GM23338 (cell line): ENCODE measurements at regions not wholly inside any gene's neighbourhood (a gene's known extent, or its start where the extent isn't known, plus 50 kb on each side); places are given as distances from the start of the nearest gene placed in this dataset.

Experiments used
- ATAC-seq: fragments of 200-7000 bp; cut with Tn5 transposase; 3 replicates; pipeline ENCODE4 v1.9.1; 2020
- DNase-seq: peaks from one replicate; pipeline ENCODE4 v3.0.0-alpha.2; 2015; ENCODE audit warnings: low spot score
- H2AFZ ChIP-seq: fragments of 200-600 bp; sonication (generic); 2 replicates; pipeline ENCODE4 v1.8.0; 2016; ENCODE audit warnings: antibody characterized with exemption, mild to moderate bottlenecking, moderate library complexity
- H3F3A ChIP-seq: fragments of 200-600 bp; sonication (generic); replicated peaks from 2 replicates; pipeline ENCODE4 v1.8.0; 2017; ENCODE audit warnings: antibody characterized with exemption, mixed run types, low read depth
- H3K27ac ChIP-seq: fragments of 200-600 bp; sonication (generic); 2 replicates; pipeline ENCODE4 v1.6.1; 2016; ENCODE audit warnings: low read depth
- H3K27me3 ChIP-seq: fragments of 200-600 bp; sonication (generic); 2 replicates; pipeline ENCODE4 v1.8.0; 2016; ENCODE audit warnings: mild to moderate bottlenecking, mixed run types, moderate library complexity; ENCODE audit not compliant: insufficient read depth
- H3K36me3 ChIP-seq: fragments of 200-600 bp; sonication (generic); 2 replicates; pipeline ENCODE4 v1.8.0; 2016; ENCODE audit warnings: mild to moderate bottlenecking; ENCODE audit not compliant: insufficient read depth
- H3K4me1 ChIP-seq: fragments of 200-600 bp; sonication (generic); 2 replicates; pipeline ENCODE4 v1.8.0; 2016; ENCODE audit warnings: mild to moderate bottlenecking, moderate library complexity; ENCODE audit not compliant: insufficient read depth
- H3K4me2 ChIP-seq: fragments of 200-600 bp; sonication (generic); 2 replicates; pipeline ENCODE4 v1.7.1; 2017; ENCODE audit warnings: mixed run types
- H3K4me3 ChIP-seq: fragments of 200-600 bp; sonication (generic); 2 replicates; pipeline ENCODE4 v1.6.1; 2016; ENCODE audit warnings: mixed run types
- H3K79me2 ChIP-seq: fragments of 200-600 bp; sonication (generic); replicated peaks from 2 replicates; pipeline ENCODE4 v1.8.0; 2017; ENCODE audit warnings: mild to moderate bottlenecking; ENCODE audit not compliant: insufficient read depth
- H3K9me2 ChIP-seq: fragments of 200-600 bp; sonication (generic); 2 replicates; pipeline ENCODE4 v1.8.0; 2017; ENCODE audit not compliant: insufficient read depth
- H4K20me1 ChIP-seq: fragments of 200-600 bp; sonication (generic); replicated peaks from 2 replicates; pipeline ENCODE4 v1.8.0; 2017; ENCODE audit warnings: mild to moderate bottlenecking; ENCODE audit not compliant: insufficient read depth
- H3K27ac Mint-ChIP-seq: 2 replicates; pipeline ENCODE4 v1.8.0; 2020; ENCODE audit warnings: inconsistent platforms, mild to moderate bottlenecking, moderate library complexity, mixed read lengths
- H3K27me3 Mint-ChIP-seq: 3 replicates; pipeline ENCODE4 v1.8.0; 2022; ENCODE audit warnings: low read depth, mild to moderate bottlenecking, moderate library complexity, mixed read lengths, inconsistent platforms; ENCODE audit not compliant: insufficient read depth, poor library complexity
- H3K36me3 Mint-ChIP-seq: 3 replicates; pipeline ENCODE4 v1.8.0; 2021; ENCODE audit warnings: low read depth, mild to moderate bottlenecking, inconsistent platforms, moderate library complexity, mixed read lengths
- H3K4me1 Mint-ChIP-seq: 3 replicates; pipeline ENCODE4 v1.8.0; 2020; ENCODE audit warnings: mild to moderate bottlenecking, inconsistent platforms, mixed read lengths
- H3K4me3 Mint-ChIP-seq: 3 replicates; pipeline ENCODE4 v1.8.0; 2021; ENCODE audit warnings: moderate library complexity, mild to moderate bottlenecking, inconsistent platforms, mixed read lengths
- H3K9me3 Mint-ChIP-seq: 3 replicates; pipeline ENCODE4 v1.8.0; 2020; ENCODE audit warnings: moderate library complexity, mild to moderate bottlenecking, inconsistent platforms, mixed read lengths
- CREB1 ChIP-seq: fragments of 250-450 bp; sonication (Bioruptor Pico); IDR thresholded peaks from 2 replicates; pipeline ENCODE4 v1.5.0; 2020; ENCODE audit warnings: low read depth, mild to moderate bottlenecking, moderate library complexity
- EZH2 ChIP-seq: fragments of 200-600 bp; sonication (generic); IDR thresholded peaks from one replicate; pipeline ENCODE4 v1.8.0; 2017; ENCODE audit warnings: antibody characterized with exemption, mild to moderate bottlenecking, low read depth; ENCODE audit not compliant: unreplicated experiment
- EZH2phosphoT487 ChIP-seq: fragments of 200-600 bp; sonication (generic); IDR thresholded peaks from one replicate; pipeline ENCODE4 v1.8.1; 2018; ENCODE audit warnings: antibody characterized with exemption; ENCODE audit not compliant: unreplicated experiment
- JUNB ChIP-seq: IDR thresholded peaks from one replicate; pipeline ENCODE4 v1.6.1; 2016; ENCODE audit warnings: antibody characterized with exemption; ENCODE audit not compliant: unreplicated experiment
- NANOG ChIP-seq: IDR thresholded peaks from 2 replicates; pipeline ENCODE4 v1.6.1; 2016; ENCODE audit warnings: antibody characterized with exemption, borderline replicate concordance
- ZNF114 ChIP-seq: fragments of 250-450 bp; sonication (Bioruptor Pico); IDR thresholded peaks from 2 replicates; pipeline ENCODE4 v1.5.0; 2020; ENCODE audit warnings: mild to moderate bottlenecking, moderate library complexity
- ZNF331 ChIP-seq: fragments of 250-450 bp; sonication (Bioruptor Pico); IDR thresholded peaks from 2 replicates; pipeline ENCODE4 v1.5.0; 2020; ENCODE audit warnings: low read depth, mild to moderate bottlenecking, moderate library complexity
- TF ChIP-seq, protein P1 (sequence below): IDR thresholded peaks from 2 replicates; pipeline ENCODE4 v1.6.1; 2016; ENCODE audit warnings: antibody characterized with exemption
- TF ChIP-seq, protein P2 (sequence below): IDR thresholded peaks from one replicate; pipeline ENCODE4 v1.6.1; 2018; ENCODE audit warnings: antibody characterized with exemption; ENCODE audit not compliant: unreplicated experiment
- TF ChIP-seq, protein P3 (sequence below): fragments of 250-450 bp; sonication (Bioruptor Pico); IDR thresholded peaks from 2 replicates; pipeline ENCODE4 v1.5.0; 2020; ENCODE audit warnings: mild to moderate bottlenecking, moderate library complexity

DNA sequence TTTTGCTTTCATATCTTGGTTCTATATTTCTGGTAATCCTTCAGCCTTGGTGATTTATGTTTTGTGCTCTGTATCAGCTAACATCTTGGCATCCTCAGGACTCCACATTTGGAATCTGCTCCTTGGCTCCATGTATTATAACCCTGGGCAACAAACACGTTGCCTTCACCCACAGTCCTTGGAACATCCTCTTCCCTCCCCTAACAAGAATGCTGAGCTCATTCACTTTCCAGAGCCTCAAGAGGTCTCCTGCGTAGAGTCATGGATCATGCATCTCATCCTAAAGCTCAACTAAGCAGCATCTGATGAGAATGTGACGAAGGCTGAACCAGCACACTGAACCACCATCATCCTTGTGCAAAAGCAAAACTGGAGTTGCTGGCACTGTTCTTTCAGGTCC, 60.5 kb upstream of the C1GALT1C1 start:
- H3K27me3 Mint-ChIP-seq: no peaks in the 10 kb centered on the region
- Histone ChIP-seq H3K4me1 (no peaks in the 10 kb centered on the region), H3K27me3 (no peaks in the 10 kb centered on the region), H2AFZ (no peak overlapping the region), H3K36me3 (no peaks in the 10 kb centered on the region), H3K4me3 (no peak overlapping the region), H3F3A (no peaks in the 10 kb centered on the region), H3K9me2 (no peaks in the 10 kb centered on the region), H4K20me1 (no peaks in the 10 kb centered on the region), H3K79me2 (no peaks in the 10 kb centered on the region), H3K27ac (no peak overlapping the region), H3K4me2 (no peak overlapping the region)
- no peaks in the 10 kb centered on the region for H3K4me1 Mint-ChIP-seq
- no peak overlapping the region for H3K4me3 Mint-ChIP-seq
- no peaks in the 10 kb centered on the region for H3K36me3 Mint-ChIP-seq
- no peak for ATAC-seq
- DNase-seq: no peak
- no peak overlapping the region for H3K27ac Mint-ChIP-seq
- TF ChIP-seq, protein P1, sequence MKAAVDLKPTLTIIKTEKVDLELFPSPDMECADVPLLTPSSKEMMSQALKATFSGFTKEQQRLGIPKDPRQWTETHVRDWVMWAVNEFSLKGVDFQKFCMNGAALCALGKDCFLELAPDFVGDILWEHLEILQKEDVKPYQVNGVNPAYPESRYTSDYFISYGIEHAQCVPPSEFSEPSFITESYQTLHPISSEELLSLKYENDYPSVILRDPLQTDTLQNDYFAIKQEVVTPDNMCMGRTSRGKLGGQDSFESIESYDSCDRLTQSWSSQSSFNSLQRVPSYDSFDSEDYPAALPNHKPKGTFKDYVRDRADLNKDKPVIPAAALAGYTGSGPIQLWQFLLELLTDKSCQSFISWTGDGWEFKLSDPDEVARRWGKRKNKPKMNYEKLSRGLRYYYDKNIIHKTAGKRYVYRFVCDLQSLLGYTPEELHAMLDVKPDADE: no peak
- H3K9me3 Mint-ChIP-seq: no peaks in the 10 kb centered on the region; the same call in 2 of the 3 replicates

DNA sequence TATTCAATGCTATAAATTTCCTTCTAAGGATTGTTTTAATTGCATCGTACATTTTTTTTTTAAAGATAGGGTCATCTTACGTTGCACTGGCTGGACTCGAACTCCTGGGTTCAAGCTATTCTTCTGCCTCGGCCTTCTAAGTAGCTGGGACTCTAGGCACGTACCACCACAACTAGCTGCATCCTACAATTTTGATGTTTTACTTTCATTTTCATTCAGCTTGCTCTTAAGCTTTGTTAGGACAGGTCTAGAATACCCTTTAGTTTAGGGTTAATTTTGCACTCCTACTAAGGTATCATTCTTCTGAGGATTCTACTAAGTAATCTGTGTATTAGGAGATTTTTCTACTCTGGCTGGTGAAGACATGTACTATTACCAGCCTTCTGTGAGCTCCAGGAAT, 50.2 kb upstream of the C1GALT1C1 start:
- Histone ChIP-seq H3K27me3 (no peaks in the 10 kb centered on the region), H3K79me2 (no peaks in the 10 kb centered on the region), H3K36me3 (no peaks in the 10 kb centered on the region), H3K4me1 (no peaks in the 10 kb centered on the region), H4K20me1 (no peaks in the 10 kb centered on the region), H3K4me2 (no peak overlapping the region), H3K27ac (no peak overlapping the region), H3K4me3 (no peak overlapping the region), H3F3A (no peaks in the 10 kb centered on the region), H3K9me2 (no peaks in the 10 kb centered on the region), H2AFZ (no peak overlapping the region)
- Mint-ChIP-seq H3K9me3 (no peaks in the 10 kb centered on the region; the same call in 2 of the 3 replicates), H3K4me1 (no peaks in the 10 kb centered on the region), H3K4me3 (no peak overlapping the region), H3K27ac (no peak overlapping the region), H3K27me3 (peaks cover 2% of the 10 kb centered on the region), H3K36me3 (no peaks in the 10 kb centered on the region)
- no peak for DNase-seq
- no peak for ATAC-seq
- TF ChIP-seq EZH2phosphoT487: no peak
- TF ChIP-seq ZNF331: no peak
- no peak for TF ChIP-seq JUNB
- TF ChIP-seq ZNF114 (CRISPR knock-in tag): no peak
- TF ChIP-seq, protein P2, sequence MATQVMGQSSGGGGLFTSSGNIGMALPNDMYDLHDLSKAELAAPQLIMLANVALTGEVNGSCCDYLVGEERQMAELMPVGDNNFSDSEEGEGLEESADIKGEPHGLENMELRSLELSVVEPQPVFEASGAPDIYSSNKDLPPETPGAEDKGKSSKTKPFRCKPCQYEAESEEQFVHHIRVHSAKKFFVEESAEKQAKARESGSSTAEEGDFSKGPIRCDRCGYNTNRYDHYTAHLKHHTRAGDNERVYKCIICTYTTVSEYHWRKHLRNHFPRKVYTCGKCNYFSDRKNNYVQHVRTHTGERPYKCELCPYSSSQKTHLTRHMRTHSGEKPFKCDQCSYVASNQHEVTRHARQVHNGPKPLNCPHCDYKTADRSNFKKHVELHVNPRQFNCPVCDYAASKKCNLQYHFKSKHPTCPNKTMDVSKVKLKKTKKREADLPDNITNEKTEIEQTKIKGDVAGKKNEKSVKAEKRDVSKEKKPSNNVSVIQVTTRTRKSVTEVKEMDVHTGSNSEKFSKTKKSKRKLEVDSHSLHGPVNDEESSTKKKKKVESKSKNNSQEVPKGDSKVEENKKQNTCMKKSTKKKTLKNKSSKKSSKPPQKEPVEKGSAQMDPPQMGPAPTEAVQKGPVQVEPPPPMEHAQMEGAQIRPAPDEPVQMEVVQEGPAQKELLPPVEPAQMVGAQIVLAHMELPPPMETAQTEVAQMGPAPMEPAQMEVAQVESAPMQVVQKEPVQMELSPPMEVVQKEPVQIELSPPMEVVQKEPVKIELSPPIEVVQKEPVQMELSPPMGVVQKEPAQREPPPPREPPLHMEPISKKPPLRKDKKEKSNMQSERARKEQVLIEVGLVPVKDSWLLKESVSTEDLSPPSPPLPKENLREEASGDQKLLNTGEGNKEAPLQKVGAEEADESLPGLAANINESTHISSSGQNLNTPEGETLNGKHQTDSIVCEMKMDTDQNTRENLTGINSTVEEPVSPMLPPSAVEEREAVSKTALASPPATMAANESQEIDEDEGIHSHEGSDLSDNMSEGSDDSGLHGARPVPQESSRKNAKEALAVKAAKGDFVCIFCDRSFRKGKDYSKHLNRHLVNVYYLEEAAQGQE: no peak
- TF ChIP-seq, protein P1: no peak
- TF ChIP-seq EZH2: no peak
- TF ChIP-seq CREB1 (CRISPR knock-in tag): no peak
- no peak for TF ChIP-seq NANOG
- TF ChIP-seq, protein P3, sequence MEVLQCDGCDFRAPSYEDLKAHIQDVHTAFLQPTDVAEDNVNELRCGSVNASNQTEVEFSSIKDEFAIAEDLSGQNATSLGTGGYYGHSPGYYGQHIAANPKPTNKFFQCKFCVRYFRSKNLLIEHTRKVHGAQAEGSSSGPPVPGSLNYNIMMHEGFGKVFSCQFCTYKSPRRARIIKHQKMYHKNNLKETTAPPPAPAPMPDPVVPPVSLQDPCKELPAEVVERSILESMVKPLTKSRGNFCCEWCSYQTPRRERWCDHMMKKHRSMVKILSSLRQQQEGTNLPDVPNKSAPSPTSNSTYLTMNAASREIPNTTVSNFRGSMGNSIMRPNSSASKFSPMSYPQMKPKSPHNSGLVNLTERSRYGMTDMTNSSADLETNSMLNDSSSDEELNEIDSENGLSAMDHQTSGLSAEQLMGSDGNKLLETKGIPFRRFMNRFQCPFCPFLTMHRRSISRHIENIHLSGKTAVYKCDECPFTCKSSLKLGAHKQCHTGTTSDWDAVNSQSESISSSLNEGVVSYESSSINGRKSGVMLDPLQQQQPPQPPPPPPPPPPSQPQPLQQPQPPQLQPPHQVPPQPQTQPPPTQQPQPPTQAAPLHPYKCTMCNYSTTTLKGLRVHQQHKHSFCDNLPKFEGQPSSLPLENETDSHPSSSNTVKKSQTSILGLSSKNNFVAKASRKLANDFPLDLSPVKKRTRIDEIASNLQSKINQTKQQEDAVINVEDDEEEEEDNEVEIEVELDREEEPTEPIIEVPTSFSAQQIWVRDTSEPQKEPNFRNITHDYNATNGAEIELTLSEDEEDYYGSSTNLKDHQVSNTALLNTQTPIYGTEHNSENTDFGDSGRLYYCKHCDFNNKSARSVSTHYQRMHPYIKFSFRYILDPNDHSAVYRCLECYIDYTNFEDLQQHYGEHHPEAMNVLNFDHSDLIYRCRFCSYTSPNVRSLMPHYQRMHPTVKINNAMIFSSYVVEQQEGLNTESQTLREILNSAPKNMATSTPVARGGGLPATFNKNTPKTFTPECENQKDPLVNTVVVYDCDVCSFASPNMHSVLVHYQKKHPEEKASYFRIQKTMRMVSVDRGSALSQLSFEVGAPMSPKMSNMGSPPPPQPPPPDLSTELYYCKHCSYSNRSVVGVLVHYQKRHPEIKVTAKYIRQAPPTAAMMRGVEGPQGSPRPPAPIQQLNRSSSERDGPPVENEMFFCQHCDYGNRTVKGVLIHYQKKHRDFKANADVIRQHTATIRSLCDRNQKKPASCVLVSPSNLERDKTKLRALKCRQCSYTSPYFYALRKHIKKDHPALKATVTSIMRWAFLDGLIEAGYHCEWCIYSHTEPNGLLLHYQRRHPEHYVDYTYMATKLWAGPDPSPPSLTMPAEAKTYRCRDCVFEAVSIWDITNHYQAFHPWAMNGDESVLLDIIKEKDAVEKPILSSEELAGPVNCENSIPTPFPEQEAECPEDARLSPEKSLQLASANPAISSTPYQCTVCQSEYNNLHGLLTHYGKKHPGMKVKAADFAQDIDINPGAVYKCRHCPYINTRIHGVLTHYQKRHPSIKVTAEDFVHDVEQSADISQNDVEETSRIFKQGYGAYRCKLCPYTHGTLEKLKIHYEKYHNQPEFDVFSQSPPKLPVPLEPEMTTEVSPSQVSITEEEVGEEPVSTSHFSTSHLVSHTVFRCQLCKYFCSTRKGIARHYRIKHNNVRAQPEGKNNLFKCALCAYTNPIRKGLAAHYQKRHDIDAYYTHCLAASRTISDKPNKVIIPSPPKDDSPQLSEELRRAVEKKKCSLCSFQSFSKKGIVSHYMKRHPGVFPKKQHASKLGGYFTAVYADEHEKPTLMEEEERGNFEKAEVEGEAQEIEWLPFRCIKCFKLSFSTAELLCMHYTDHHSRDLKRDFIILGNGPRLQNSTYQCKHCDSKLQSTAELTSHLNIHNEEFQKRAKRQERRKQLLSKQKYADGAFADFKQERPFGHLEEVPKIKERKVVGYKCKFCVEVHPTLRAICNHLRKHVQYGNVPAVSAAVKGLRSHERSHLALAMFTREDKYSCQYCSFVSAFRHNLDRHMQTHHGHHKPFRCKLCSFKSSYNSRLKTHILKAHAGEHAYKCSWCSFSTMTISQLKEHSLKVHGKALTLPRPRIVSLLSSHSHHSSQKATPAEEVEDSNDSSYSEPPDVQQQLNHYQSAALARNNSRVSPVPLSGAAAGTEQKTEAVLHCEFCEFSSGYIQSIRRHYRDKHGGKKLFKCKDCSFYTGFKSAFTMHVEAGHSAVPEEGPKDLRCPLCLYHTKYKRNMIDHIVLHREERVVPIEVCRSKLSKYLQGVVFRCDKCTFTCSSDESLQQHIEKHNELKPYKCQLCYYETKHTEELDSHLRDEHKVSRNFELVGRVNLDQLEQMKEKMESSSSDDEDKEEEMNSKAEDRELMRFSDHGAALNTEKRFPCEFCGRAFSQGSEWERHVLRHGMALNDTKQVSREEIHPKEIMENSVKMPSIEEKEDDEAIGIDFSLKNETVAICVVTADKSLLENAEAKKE (CRISPR knock-in tag): no peak
